Activated CD8-positive, alpha-beta T cell treated with anti-CD3 and anti-CD28 coated beads, Interleukin-2, amount 10 ng/mL, durations not matched to agents 7 days and 5 days (primary cell): ENCODE measurements at regions not wholly inside any gene's neighbourhood (a gene's known extent, or its start where the extent isn't known, plus 50 kb on each side); places are given as distances from the start of the nearest gene placed in this dataset.

Experiments used
- ATAC-seq: fragments of 150-1000 bp; cut with Tn5 transposase; one replicate; pipeline ENCODE4 v1.10.0; 2021; ENCODE audit warnings: moderate library complexity
- CTCF ChIA-PET: fragments of 350-600 bp; sonication (Branson Sonifier 250); formaldehyde crosslinking; loops from one replicate; lab custom pipeline; 2021; ENCODE audit warnings: antibody characterized with exemption; lab: Charles Lee
- POLR2A ChIA-PET: fragments of 350-600 bp; sonication (Branson Sonifier 250); formaldehyde crosslinking; loops from one replicate; lab custom pipeline; 2021; ENCODE audit warnings: antibody characterized with exemption; lab: Charles Lee
- DNase-seq: peaks from one replicate; pipeline ENCODE4 v3.0.0-alpha.2; 2020
- H3K27ac Mint-ChIP-seq: one replicate; pipeline ENCODE4 v1.8.0; 2021; ENCODE audit warnings: mild to moderate bottlenecking, mixed read lengths
- H3K27me3 Mint-ChIP-seq: one replicate; pipeline ENCODE4 v1.8.0; 2021; ENCODE audit warnings: low read depth, mixed read lengths
- H3K36me3 Mint-ChIP-seq: one replicate; pipeline ENCODE4 v1.8.0; 2021; ENCODE audit warnings: low read depth, mixed read lengths
- H3K4me1 Mint-ChIP-seq: one replicate; pipeline ENCODE4 v1.8.0; 2021; ENCODE audit warnings: low read depth, mixed read lengths
- H3K4me3 Mint-ChIP-seq: one replicate; pipeline ENCODE4 v1.8.0; 2021; ENCODE audit warnings: mild to moderate bottlenecking, mixed read lengths
- H3K9me3 Mint-ChIP-seq: one replicate; pipeline ENCODE4 v1.8.0; 2022; ENCODE audit warnings: mixed read lengths; ENCODE audit not compliant: insufficient read depth

- no peak overlapping the region for H3K4me3 Mint-ChIP-seq
- no peak overlapping the region for H3K27ac Mint-ChIP-seq
- H3K36me3 Mint-ChIP-seq, result no peaks in the 10 kb centered on the region
- POLR2A ChIA-PET, result no interaction called here
- H3K9me3 Mint-ChIP-seq, result no peaks in the 10 kb centered on the region
- CTCF ChIA-PET, result no interaction called here
- DNase-seq, result no peak
- ATAC-seq, result no peak
- peaks cover 11% of the 10 kb centered on the region for H3K27me3 Mint-ChIP-seq
- peaks cover under 1% of the 10 kb centered on the region for H3K4me1 Mint-ChIP-seq
Observed at GRCh38 chr9:19522558-19522957, 113.7 kb downstream of the ACER2 start.

GRCh38 chr9:19521205-19521604, 112.4 kb downstream of the ACER2 start:
- no peak for DNase-seq
- Mint-ChIP-seq H3K4me3 (no peak overlapping the region), H3K4me1 (peaks cover 10% of the 10 kb centered on the region), H3K27ac (no peak overlapping the region), H3K9me3 (no peaks in the 10 kb centered on the region), H3K36me3 (no peaks in the 10 kb centered on the region), H3K27me3 (peaks cover 12% of the 10 kb centered on the region)
- POLR2A ChIA-PET, result no interaction called here
- CTCF ChIA-PET, result no interaction called here
- no peak for ATAC-seq

GRCh38 chr9:19517202-19517942, 108.6 kb downstream of the ACER2 start:
- DNase-seq, result no peak
- ChIA-PET CTCF (interaction anchor here (1.1 to 1.5 kb wide), 4 partner anchors 10 to 50 kb away, joined by 3 to 4 read pairs (median 3); no protein-coding TSS in a partner anchor), POLR2A (no interaction called here)
- H3K9me3 Mint-ChIP-seq, result no peaks in the 10 kb centered on the region
- no peak overlapping the region for H3K4me3 Mint-ChIP-seq
- H3K36me3 Mint-ChIP-seq, result no peaks in the 10 kb centered on the region
- H3K4me1 Mint-ChIP-seq, result peaks cover 18% of the 10 kb centered on the region
- no peak for ATAC-seq
- H3K27ac Mint-ChIP-seq, result no peak overlapping the region
- peaks cover 4% of the 10 kb centered on the region for H3K27me3 Mint-ChIP-seq

GRCh38 chr9:19516348-19516747, 107.5 kb downstream of the ACER2 start:
- Mint-ChIP-seq H3K27ac (no peak overlapping the region), H3K4me1 (peaks cover 18% of the 10 kb centered on the region), H3K9me3 (no peaks in the 10 kb centered on the region), H3K4me3 (no peak overlapping the region), H3K27me3 (peaks cover 8% of the 10 kb centered on the region), H3K36me3 (no peaks in the 10 kb centered on the region)
- DNase-seq, result no peak
- POLR2A ChIA-PET, result no interaction called here
- ATAC-seq, result no peak
- CTCF ChIA-PET, result interaction anchor here (1.1 kb wide), 1 partner anchor 12 kb away, joined by 3 read pairs; no protein-coding TSS in a partner anchor

- H3K27ac Mint-ChIP-seq, result no peak overlapping the region
- no peak for DNase-seq
- H3K4me3 Mint-ChIP-seq, result no peak overlapping the region
- no peaks in the 10 kb centered on the region for H3K36me3 Mint-ChIP-seq
- peaks cover 11% of the 10 kb centered on the region for H3K27me3 Mint-ChIP-seq
- peaks cover 18% of the 10 kb centered on the region for H3K4me1 Mint-ChIP-seq
- ChIA-PET POLR2A (no interaction called here), CTCF (interaction anchor here (0.6 kb wide), 1 partner anchor 713 kb away, joined by 3 read pairs; no protein-coding TSS in a partner anchor)
- H3K9me3 Mint-ChIP-seq, result no peaks in the 10 kb centered on the region
- no peak for ATAC-seq
Observed at GRCh38 chr9:19513671-19514275, 105.0 kb downstream of the ACER2 start.

GRCh38 chr9:19512103-19512832, 103.5 kb downstream of the ACER2 start:
- CTCF ChIA-PET, result interaction anchor here (0.9 kb wide), 1 partner anchor 48 kb away, joined by 3 read pairs; no protein-coding TSS in a partner anchor

GRCh38 chr9:19511694-19512093, 102.9 kb downstream of the ACER2 start:
- Mint-ChIP-seq H3K4me1 (peaks cover 13% of the 10 kb centered on the region), H3K27ac (no peak overlapping the region), H3K9me3 (no peaks in the 10 kb centered on the region), H3K27me3 (peaks cover 12% of the 10 kb centered on the region), H3K36me3 (no peaks in the 10 kb centered on the region), H3K4me3 (no peak overlapping the region)
- no peak for DNase-seq
- no peak for ATAC-seq
- CTCF ChIA-PET, result interaction anchor here (0.9 kb wide), 1 partner anchor 48 kb away, joined by 3 read pairs; no protein-coding TSS in a partner anchor
- POLR2A ChIA-PET, result no interaction called here

More at GRCh38 chr9:19512103-19512832, 103.5 kb downstream of the ACER2 start:
- H3K36me3 Mint-ChIP-seq, result no peaks in the 10 kb centered on the region
- peaks cover 12% of the 10 kb centered on the region for H3K27me3 Mint-ChIP-seq
- ATAC-seq, result no peak
- H3K4me1 Mint-ChIP-seq, result peaks cover 16% of the 10 kb centered on the region
- H3K9me3 Mint-ChIP-seq, result no peaks in the 10 kb centered on the region
- no peak for DNase-seq
- H3K4me3 Mint-ChIP-seq, result no peak overlapping the region
- POLR2A ChIA-PET, result no interaction called here
- no peak overlapping the region for H3K27ac Mint-ChIP-seq

GRCh38 chr9:19510907-19511306, 102.1 kb downstream of the ACER2 start:
- H3K4me3 Mint-ChIP-seq, result no peak overlapping the region
- H3K27me3 Mint-ChIP-seq, result peaks cover 10% of the 10 kb centered on the region
- H3K4me1 Mint-ChIP-seq, result peaks cover 6% of the 10 kb centered on the region
- CTCF ChIA-PET, result no interaction called here
- no peaks in the 10 kb centered on the region for H3K36me3 Mint-ChIP-seq
- POLR2A ChIA-PET, result no interaction called here
- DNase-seq, result no peak
- no peaks in the 10 kb centered on the region for H3K9me3 Mint-ChIP-seq
- H3K27ac Mint-ChIP-seq, result no peak overlapping the region
- ATAC-seq, result no peak
